CD4-positive, alpha-beta T cell treated with Interleukin-12 subunit alpha and Interleukin-12 subunit beta, for 1 hour (primary cell): ENCODE measurements at regions not wholly inside any gene's neighbourhood (a gene's known extent, or its start where the extent isn't known, plus 50 kb on each side); places are given as distances from the start of the nearest gene placed in this dataset.
"Not testable (repeated sequence)": the region's sequence is repeated elsewhere in the genome, so short reads cannot be mapped to it uniquely, and the experiment has no call there.

Experiments used
- DNase-seq: peaks from one replicate; pipeline ENCODE4 v3.0.0-alpha.2; 2020

GRCh38 chr6:10174761-10175160 lies 240.1 kb downstream of the TFAP2A start:
- no peak for DNase-seq

- no peak for DNase-seq
Observed at GRCh38 chr6:10174056-10174455, 240.8 kb downstream of the TFAP2A start.

DNA sequence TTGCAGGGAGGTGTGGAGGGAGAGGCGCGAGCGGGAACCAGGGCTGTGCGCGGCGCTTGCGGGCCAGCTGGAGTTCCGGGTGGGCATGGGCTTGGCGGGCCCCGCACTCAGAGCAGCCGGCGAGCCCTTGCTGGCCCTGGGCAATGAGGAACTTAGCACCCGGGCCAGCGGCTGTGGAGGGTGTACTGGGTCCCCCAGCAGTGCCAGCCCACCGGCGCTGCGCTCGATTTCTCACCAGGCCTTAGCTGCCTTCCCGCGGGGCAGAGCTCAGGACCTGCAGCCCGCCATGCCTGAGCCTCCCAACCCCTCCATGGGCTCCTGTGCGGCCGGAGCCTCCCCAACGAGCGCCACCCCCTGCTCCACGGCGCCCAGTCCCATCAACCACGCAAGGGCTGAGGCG lies 243.2 kb downstream of the TFAP2A start:
- not testable (repeated sequence) for DNase-seq

DNA sequence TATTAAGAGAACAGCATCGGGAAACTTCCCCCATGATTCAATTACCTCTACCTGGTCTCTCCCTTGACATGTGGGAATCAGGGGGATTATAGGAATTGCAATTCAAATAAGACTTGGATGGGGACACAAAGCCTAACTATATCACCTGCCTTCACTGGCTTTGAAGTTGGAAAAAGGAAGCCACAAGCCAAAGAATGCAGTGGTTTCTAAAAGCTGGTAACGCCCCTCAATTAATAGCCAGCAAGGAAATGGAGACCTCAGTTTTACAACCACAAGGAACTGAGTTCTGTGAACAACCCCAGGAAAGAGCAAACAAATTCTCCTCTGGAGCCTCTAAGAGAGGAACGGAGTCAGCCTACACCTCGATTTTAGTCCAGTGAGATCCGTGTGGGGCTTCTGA lies 244.1 kb downstream of the TFAP2A start:
- DNase-seq, result no peak

DNA sequence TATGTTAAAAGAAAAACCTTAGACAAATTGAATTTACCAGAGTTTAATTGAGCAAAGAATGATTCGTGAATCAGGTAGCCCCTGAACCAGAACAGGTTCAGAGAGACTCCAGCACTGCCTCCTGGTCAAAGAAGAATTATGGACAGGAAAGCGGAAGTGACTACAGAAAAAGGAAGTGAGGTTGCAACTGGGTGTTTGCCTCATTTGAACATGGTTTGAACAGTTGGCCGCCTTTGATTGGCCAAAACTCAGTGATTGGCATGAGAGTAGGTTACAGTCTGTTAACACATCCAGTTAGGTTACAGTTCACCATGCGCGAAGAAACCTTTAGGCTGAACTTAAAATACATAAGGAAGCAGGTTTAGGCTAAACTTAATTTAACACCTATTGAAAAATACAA lies 248.8 kb downstream of the TFAP2A start:
- no peak for DNase-seq

DNA sequence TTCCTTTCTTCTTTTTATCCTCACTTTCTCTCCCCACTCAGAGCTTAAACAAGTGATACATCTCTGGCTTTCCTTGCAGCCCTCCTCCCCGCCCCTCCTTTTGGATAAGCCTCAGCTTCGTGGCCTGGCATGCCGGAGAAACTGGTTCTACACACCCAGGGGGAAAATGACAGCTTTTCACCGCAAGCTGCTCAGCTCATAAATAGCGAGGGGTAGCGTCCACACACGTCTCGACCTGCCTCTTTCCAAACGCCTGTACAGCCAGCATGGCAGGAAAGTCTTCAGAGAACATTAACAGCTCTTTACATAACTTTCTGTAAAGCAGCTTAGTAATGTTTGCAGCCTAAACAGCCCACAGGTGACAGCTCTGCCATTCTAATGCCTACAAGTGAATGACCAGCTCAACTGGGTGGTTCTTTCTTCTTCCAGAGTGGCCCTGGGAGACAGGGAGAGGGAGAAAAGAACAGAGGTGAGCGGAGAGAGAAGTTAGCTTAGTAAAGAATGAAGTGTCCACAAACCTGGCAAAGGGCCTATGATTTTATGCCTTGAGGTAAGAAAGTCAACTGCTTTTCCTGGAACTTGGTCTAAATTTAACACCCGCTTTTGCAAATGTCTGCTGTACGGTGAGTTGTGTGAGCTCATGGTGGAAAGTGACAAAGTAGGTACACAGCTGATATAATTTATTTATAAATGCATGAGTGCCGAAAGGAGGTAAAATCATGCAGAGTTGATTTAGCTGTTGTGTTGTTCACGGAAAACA lies 251.5 kb downstream of the TFAP2A start:
- DNase-seq, result no peak

- DNase-seq, result no peak
Observed at GRCh38 chr6:10156875-10157274, 258.0 kb downstream of the TFAP2A start.

- no peak for DNase-seq
Observed at GRCh38 chr6:10154251-10154650, 260.6 kb downstream of the TFAP2A start.

GRCh38 chr6:10151144-10151915 lies 263.5 kb downstream of the TFAP2A start:
- DNase-seq, result no peak

GRCh38 chr6:10149603-10150002 lies 265.3 kb downstream of the TFAP2A start:
- DNase-seq, result no peak

DNA sequence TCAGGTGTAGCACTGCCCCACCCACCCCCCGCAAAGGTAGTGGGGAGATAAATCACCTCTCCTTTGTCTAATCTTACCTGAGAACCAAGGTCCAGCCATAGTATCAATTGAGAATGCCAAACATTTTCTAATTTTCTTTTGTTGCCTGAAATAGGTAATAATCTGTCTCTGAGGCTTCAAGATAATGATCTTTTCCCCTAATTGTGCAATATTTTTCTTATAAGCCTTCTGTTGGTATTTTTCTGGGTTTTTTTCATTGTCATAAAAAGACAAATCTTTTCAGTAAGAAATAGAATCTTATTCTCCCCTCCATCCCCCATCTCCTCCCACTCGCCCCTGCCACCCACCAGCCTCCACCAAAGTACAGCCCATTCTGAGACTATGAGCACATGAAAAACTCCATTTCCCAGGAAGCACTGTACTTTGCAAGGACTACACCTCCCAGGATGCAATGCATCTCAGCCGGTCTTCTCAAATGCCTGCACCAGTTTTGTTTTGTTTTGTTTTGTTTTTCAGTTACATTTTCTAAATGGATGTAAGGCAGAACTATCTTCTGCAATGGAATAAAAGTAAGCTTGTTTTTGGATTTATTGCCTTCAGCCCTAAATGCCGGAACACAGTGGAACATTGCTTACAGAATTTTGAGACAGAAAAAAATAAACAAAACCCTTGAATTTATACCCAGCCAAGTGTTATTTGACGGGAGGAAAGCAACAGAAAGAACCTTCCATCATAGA lies 268.0 kb downstream of the TFAP2A start:
- DNase-seq, result peak; percentile 23

DNA sequence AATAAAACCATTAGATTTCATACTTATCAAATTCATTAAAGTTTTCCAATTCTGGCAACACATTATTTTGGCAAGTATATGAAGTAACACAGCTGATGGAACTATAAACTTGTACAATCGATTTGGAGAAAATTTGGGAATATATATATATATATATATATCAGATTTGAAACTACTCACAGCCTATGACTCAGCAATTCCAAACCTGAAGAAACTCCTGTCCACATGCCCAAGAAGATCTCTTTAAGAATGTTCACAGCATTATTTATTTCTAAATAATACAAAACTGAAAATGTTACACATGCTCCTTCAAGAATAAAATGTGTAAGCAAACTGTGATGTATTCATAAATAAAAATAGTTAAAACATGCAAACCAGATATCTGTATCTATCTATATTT lies 270.1 kb downstream of the TFAP2A start:
- DNase-seq, result no peak

DNA sequence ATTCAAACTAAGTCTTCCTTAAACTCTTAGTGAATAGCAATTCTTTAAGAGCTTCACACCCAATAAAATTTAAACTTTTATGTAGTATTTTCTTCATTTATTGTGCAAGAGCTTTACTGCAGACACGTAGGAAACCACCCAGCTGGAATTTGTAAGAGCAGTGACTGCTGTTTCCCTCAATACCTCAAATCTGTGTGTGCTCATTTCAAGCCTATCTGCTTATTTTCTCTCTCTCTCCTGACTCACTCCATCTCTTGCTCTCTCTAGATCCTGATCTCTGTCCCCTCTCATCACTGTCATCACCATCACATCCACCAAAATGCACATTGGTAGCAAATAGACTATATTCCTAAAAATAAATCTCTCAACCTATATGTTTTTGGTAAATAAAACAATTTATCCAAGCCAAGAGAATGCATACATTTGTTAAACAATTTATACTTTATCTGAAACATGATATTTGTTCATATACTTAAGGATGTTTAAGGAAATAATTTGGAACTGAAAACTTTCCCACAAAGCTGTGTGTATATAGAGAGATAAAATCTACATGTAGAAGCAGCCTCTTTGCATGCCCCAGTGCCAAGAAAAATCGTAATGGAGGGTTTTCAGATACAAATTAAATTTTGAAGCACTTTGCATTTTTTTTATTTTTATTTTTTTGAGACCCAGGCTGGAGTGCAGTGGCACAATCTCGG lies 273.0 kb downstream of the TFAP2A start:
- no peak for DNase-seq

DNA sequence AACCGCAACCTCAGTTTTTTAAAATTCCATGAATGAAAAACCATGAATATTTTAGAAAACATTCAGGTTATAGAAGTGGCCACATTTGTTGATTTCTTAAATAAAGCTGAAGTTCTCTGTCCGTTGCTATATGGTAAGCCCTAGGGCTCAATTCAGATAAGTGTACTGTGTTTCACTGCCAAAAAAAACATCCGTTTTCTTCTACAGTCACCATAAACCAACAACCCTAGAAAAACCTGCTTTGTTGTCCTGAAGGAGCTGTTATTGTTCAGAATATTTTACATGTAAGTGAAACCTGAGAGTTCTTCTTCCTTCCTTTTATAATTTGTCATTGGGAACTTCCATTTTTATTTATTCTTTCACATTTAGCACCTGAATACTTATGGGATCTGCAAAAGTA lies 274.1 kb downstream of the TFAP2A start:
- DNase-seq, result no peak

GRCh38 chr6:10140136-10140535 lies 274.7 kb downstream of the TFAP2A start:
- no peak for DNase-seq

- DNase-seq, result no peak
Observed at GRCh38 chr6:10138917-10139316, 276.0 kb downstream of the TFAP2A start.

GRCh38 chr6:10136636-10137035 lies 278.2 kb downstream of the TFAP2A start:
- no peak for DNase-seq

- not testable (repeated sequence) for DNase-seq
Observed at GRCh38 chr6:10134185-10134584, 280.7 kb downstream of the TFAP2A start.

GRCh38 chr6:10128721-10129120 lies 286.2 kb downstream of the TFAP2A start:
- DNase-seq, result no peak

- DNase-seq, result no peak
Observed at GRCh38 chr6:10122164-10122563, 292.7 kb downstream of the TFAP2A start.

- DNase-seq, result no peak
Observed at GRCh38 chr6:10112871-10113549, 301.9 kb downstream of the TFAP2A start.

DNA sequence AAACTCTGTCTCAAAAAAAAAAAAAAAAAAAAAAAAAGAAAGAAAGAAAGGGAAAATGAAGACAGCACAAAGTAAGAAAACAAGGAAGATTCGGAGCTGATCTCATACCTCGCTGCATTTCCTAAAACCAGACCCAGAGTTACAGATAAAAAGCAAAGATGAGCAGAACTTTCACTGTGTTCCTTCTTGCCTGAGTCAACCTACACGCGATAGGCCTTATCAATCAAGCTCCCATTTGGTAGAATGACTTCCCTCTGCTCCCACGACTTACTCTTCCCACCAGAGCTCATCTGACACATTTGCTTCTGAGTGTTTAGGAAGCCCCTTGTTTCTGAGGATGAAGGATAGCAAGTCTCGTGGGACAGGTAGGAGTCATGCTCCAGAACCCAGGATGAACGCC lies 302.9 kb downstream of the TFAP2A start:
- DNase-seq, result no peak
